GM18502 (cell line): ENCODE measurements at regions not wholly inside any gene's neighbourhood (a gene's known extent, or its start where the extent isn't known, plus 50 kb on each side); places are given as distances from the start of the nearest gene placed in this dataset.
"Not testable (repeated sequence)": the region's sequence is repeated elsewhere in the genome, so short reads cannot be mapped to it uniquely, and the experiment has no call there.

Experiments used
- ATAC-seq: cut with Tn5 transposase; IDR thresholded peaks from one replicate; pipeline ENCODE4 v1.9.1; 2021; ENCODE audit warnings: mild to moderate bottlenecking; ENCODE audit not compliant: unreplicated experiment, poor library complexity

DNA sequence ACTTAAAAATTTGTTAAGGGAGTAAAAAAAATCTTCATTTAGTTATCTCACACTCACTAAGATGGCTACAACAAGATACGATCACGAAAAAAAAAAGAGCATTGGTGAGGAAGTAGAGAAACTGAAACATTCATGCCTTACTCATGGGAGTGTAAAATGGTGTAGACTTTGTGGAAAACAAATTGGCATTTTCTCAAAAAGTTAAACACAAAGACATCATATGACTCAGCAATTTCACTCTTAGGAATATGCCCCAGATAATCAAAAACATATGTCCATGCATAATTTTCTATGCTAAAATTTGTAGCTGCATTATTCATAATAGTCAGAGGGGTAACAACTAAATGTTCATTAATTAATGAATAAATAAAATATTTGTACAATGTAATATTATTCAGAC lies 120.9 kb upstream of the IRAK1BP1 start:
- no peak for ATAC-seq

DNA sequence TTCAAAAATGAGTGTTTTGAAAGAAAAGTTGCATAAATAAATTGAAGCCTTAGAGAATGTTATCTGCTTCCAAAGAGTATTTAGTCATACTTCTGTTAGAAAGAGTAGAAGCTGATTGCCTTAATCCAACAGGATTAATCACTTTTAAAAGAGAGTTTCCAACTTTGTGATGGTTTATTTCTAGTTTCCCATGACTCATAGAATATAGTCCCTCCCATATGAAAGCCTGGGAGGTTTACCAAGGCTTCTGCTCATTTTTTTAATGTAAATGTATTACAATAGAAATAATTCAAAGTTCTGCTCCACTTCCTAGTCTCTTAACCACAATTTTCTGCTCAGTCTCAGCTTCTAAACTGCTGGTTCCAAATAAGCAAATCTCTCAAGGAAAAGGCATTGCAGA lies 118.0 kb upstream of the IRAK1BP1 start:
- no peak for ATAC-seq

DNA sequence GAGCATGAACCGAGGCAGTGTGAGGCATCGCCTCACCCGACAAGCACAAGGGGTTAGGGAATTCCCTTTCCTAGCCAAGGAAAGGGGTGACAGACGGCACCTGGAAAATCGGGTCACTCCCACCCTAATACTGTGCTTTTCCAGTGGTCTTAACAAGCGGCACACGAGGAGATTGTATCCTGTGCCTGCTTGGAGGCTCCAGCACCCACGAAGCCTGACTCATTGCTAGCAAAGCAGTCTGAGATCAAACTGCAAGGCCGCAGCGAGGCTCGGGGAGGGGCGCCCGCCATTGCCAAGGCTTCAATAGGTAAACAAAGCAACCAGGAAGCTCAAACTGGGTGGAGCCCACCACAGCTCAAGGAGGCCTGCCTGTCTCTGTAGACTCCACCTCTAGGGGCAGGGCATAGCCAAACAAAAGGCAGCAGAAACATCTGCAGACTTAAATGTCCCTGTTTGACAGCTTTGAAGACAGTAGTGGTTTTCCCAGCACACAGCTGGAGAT lies 109.0 kb upstream of the IRAK1BP1 start:
- ATAC-seq: not testable (repeated sequence)

DNA sequence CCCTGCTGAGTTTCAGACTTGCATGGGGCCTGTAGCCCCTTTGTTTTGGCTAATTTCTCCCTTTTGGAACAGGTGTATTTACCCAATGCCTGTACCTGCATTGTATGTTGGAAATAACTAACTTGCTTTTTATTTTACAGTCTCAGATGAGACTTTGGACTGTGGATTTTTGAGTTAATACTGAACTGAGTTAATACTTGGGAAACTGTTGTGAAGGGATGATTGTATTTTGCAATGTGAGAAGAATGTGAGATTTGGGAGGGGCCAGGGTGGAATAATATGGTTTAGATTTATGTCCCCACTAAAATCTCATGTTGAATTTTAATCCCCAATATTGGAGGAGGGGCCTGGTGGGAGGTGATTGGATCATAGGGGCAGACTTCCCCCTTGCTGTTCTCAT lies 99.1 kb upstream of the IRAK1BP1 start:
- no peak for ATAC-seq

DNA sequence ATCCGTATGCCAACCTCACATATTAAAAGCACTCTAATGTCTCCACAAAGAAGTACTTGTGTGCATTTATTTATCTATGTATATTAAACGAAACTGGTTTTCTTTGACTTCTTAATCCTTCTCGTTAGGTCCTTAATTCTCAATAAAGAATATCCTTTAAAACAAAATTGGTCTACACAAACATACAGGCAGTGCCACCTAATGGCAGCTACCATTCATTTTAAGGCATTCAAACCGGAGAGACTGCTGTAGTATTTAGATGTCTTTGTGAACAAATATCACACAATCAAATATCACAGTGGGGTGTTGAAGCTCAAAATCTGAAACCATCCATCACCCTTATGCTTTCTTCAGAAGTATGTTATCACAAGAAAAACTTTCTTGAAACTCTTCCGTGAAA lies 96.6 kb upstream of the IRAK1BP1 start:
- no peak for ATAC-seq

DNA sequence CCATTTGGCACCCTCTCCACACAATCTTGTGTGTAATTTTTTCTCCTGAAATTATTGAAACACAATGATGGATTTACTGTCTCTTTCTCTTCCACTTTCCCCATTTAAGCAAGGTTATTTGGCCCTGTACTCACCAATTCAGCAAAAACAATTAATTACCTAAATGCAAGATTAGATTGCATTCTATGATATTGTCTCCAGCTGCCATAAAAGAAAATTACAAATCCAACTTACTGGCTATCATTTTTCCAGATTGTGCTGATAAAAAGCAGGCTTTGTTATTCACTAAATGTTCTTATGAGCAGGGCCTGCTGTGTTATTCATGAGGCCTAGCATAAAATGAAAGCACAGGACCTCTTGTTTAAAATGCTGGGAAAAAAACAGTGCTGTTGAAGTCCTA lies 95.8 kb upstream of the IRAK1BP1 start:
- no peak for ATAC-seq

DNA sequence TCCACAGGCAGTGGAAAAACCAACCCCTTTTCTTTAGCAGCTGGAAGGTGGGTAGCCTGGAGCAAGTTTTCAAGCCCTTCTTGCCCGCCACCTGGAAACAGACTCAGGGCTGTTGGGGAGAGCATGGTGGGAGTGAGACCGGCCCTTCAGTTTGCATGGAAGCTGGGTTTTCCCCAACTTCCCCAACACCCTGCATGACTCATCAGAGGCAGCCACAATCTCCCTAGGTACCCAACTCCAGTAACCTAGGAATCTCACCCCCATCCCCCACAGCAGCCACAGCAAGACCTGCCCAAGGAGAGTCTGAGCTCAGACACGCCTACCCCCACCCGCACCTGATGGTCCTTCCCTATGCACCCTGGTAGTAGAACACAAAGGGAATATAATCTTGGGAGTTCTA lies 86.3 kb upstream of the IRAK1BP1 start:
- ATAC-seq: no peak

DNA sequence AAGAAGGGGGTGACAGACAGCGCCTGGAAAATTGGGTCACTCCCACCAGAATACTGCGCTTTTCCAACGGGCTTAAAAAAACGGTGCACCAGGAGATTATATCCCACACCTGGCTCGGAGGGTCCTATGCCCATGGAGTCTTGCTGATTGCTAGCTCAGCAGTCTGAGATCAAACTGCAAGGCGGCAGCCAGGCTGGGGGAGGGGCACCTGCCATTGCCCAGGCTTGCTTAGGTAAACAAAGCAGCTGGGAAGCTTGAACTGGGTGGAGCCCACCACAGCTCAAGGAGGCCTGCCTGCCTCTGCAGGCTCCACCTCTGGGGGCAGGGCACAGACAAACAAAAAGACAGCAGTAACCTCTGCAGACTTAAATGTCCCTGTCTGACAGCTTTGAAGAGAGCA lies 84.0 kb upstream of the IRAK1BP1 start:
- ATAC-seq: not testable (repeated sequence)

DNA sequence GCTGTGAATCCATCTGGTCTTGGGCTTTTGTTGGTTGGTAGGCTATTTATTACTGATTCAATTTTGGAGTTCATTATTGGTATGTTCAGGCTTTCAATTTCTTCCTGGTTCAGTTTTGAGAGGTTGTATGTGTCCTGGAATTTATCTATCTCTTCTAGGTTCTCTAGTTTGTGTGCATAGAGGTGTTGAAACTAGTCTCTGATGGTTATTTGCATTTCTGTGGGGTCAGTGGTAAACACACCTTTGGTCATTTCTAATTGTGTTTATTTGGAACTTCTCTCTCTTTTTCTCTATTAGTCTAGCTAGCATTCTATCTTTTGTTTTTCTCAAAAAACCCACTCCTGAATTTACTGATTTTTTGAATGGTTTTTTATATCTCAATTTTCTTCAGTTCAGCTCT lies 70.1 kb upstream of the IRAK1BP1 start:
- ATAC-seq: no peak

DNA sequence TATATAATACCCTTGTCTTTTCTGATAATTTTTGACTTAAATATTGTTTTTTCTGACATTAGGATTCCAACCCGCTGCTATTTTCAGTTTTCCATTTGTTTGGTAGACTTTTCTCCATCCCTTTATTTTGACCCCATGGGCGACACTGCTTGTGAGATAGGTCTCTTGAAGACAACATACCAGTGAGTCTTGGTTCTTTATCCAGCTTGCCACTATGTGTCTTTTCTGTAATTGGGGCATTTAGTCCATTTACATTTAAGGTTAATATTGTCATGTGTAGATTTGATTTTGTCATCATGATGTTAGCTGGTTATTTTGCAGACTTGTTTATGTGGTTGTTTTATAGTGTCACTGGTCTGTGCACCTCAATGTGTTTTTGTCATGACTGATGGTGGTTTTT lies 67.7 kb upstream of the IRAK1BP1 start:
- ATAC-seq: no peak

DNA sequence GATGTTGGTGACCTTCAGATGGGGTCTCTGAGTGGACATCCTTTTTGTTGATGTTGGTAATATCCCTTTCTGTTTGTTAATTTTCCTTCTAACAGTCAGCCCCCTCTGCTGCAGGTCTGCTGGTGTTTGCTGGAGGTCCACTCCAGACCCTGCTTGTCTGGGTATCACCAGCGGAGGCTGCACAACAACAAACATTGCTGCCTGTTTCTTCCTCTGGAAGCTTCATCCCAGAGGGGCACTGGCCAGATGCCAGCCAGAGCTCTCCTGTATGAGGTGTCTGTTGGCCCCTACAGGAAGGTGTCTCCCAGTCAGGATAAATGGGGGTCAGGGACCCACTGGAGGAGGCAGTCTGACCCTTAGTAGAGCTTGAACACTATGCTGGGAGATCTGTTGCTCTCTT lies 60.6 kb upstream of the IRAK1BP1 start:
- not testable (repeated sequence) for ATAC-seq

DNA sequence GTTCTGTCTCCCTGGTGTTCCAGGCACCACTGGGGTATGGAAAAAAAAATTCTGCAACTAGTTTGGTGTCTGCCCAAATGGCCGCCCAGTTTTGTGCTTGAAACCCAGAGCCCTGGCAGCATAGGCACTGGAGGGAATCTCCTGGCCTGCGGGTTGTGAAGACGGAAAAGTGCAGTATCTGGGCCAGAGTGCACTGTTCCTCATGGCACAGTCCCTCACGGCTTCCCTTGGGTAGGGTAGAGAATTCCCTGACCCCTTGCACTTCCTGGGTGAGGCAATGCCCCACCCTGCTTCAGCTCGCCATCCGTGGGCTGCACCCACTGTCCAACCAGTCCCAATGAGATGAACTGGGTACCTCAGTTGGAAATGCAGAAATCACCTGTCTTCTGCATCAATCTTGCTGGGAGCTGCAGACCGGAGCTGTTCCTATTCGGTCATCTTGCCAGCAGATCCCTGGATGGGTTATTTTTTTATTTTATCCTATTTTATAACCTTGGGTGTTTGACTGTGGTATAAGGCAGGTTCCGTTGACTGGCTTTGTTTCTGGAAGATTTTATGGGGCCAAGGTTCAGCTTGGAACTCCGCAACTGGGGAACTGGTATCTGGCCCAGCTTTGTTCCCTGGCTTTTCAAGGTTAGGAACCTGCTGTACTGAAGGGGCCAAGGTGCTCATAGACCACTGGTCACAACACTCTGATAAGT lies 59.5 kb upstream of the IRAK1BP1 start:
- not testable (repeated sequence) for ATAC-seq

DNA sequence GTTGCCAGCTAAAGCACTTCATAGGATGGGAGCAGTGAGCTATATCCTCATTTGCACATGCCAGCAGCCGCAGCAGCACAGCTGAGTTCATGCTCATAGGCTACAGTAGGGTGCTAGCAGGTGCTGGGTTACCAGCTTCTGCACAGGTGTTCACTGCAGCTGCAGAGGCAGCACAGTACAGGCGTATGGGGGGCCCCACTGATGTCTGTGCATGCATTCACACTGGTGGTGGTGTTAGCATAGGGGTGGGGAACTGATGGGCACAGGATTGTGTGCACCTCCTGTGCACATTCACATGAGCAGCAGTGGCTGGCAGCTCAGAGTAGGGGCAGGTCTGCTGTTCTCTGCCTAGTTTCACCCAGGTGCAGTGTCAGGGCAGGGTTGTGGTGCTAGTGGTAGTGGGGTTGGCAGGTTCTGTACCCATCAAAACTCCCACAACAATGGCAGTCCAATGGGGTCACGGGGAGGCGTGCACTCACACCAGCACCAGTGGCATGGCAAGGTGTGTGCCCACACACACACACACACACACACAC lies 58.9 kb upstream of the IRAK1BP1 start:
- no peak for ATAC-seq

DNA sequence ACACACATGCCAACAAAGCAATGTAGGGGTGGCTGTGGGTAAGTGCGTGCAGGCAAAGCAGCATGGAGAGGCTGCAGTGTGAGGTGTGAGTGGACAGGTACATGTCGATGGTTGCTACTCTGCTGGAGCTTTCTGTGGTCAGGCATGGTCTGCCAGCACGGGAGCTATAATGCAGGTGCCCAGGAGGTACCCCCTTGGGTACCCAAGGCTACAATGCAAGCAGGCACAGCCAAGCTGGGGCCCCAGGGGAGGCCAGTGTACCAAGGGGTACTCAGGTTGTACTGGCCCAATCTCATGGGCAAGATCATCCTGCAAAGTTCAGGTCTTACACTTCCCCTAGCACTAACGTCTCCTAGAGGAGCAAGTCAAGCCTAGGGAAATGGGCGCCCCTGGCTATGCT lies 58.4 kb upstream of the IRAK1BP1 start:
- no peak for ATAC-seq

DNA sequence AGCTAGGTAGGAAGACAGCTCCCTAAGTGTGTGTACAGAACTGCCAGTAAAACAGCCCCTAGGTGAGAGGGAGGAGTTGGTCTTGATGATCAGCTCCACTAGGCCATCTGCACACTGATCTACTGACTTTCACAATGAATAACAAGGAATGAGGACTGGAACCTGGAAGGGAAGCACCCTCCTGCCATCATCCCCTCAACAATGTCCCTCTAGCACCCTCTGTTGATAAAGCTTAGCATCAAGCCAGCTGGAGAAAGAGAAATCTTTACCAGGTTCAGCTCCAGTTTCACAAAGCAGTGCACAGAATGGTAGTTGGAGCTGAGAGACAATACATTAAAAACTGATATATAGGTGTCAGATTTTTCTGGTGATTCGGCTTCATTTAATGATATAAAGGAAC lies 57.2 kb upstream of the IRAK1BP1 start:
- peak; percentile 71 for ATAC-seq

DNA sequence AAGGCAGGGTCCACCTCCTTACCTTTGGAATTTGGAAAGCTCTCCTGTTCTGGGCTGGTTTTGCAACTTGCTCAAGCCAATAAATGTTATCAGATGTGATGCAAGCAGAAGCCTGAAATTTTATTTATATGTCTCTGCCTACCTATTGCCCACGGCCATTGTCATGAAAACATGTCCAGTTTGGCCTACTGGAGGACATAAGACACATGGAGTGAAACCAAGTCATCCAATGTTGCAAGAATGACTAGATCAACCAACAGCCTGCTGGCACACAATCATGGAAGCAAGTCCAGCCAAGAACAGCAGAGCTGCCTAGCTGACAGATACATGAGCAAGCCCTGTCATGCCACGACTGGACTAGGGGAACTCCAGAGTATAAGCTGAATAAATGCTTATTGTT lies 56.7 kb upstream of the IRAK1BP1 start:
- no peak for ATAC-seq
